Fibroblast of lung (primary cell): ENCODE measurements at regions not wholly inside any gene's neighbourhood (a gene's known extent, or its start where the extent isn't known, plus 50 kb on each side); places are given as distances from the start of the nearest gene placed in this dataset.

Experiments
- CTCF ChIP-seq, 2 donors: IDR thresholded peaks in 1 of 2; conservative IDR thresholded peaks in 1 of 2; 1 replicate in 1 of 2; 2 replicates in 1 of 2; pipeline ENCODE4 v1.5.1; 2011 to 2012; ENCODE audit warnings: low read length in 2 of 2, control low read depth in 1 of 2, inconsistent platforms in 1 of 2, low read depth in 1 of 2, mild to moderate bottlenecking in 1 of 2
- EZH2 ChIP-seq: IDR thresholded peaks from 2 replicates; pipeline ENCODE4 v1.5.1; 2012; ENCODE audit warnings: low read length, control low read depth, mild to moderate bottlenecking; ENCODE audit errors: missing control alignments

GRCh38 chr3:132180337-132180791 lies 136.8 kb upstream of the ACP3 start:
- peak; percentile 51 to 58 for TF ChIP-seq CTCF (conservative IDR thresholded peaks at IDR 0.05 in 1 of 2, IDR thresholded peaks at IDR 0.05 in 1 of 2; ENCODE audit: low read depth in 1 of 2, low read length in 2 of 2)
- TF ChIP-seq EZH2 = no peak
